Tibial nerve (tissue), 4 donors: ENCODE measurements at regions not wholly inside any gene's neighbourhood (a gene's known extent, or its start where the extent isn't known, plus 50 kb on each side); places are given as distances from the start of the nearest gene placed in this dataset.

ENCODE experiments used
- CTCF ChIP-seq, 5 experiments: fragments of 200-600 bp in 3 of 5; fragments of 450-650 bp in 2 of 5; sonication (generic) in 3 of 5; IDR thresholded peaks; one replicate each; pipeline ENCODE4 v1.5.1; 2016 to 2019; ENCODE audit warnings: antibody characterized with exemption in 5 of 5, mild to moderate bottlenecking in 3 of 5, moderate library complexity in 2 of 5
- EP300 ChIP-seq, 2 donors: sonication (generic); formaldehyde crosslinking; IDR thresholded peaks; one replicate each; pipeline ENCODE4 v1.6.1; 2017; ENCODE audit warnings: antibody characterized with exemption in 2 of 2, mild to moderate bottlenecking in 1 of 2
- POLR2A ChIP-seq, 2 donors: fragments of 450-650 bp; IDR thresholded peaks; one replicate each; pipeline ENCODE4 v1.6.1; 2017; ENCODE audit warnings: antibody characterized with exemption in 2 of 2, mild to moderate bottlenecking in 2 of 2, moderate library complexity in 2 of 2

GRCh38 chr2:146081459-146081858 is 1561.5 kb upstream of the ZEB2 start:
- TF ChIP-seq CTCF (IDR thresholded peaks at IDR 0.05) (no peak), POLR2A (IDR thresholded peaks at IDR 0.05) (no peak), EP300 (IDR thresholded peaks at IDR 0.05) (no peak)
